Right renal pelvis (tissue), 4 donors: ENCODE measurements at regions not wholly inside any gene's neighbourhood (a gene's known extent, or its start where the extent isn't known, plus 50 kb on each side); places are given as distances from the start of the nearest gene placed in this dataset.
"Not testable (repeated sequence)": the region's sequence is repeated elsewhere in the genome, so short reads cannot be mapped to it uniquely, and the experiment has no call there.

Source experiments
- DNase-seq, 4 donors: peaks; one replicate each; pipeline ENCODE4 v3.0.0-alpha.2; 2013; ENCODE audit warnings: low read depth in 4 of 4, low spot score in 3 of 4, missing footprints in 1 of 4

DNA sequence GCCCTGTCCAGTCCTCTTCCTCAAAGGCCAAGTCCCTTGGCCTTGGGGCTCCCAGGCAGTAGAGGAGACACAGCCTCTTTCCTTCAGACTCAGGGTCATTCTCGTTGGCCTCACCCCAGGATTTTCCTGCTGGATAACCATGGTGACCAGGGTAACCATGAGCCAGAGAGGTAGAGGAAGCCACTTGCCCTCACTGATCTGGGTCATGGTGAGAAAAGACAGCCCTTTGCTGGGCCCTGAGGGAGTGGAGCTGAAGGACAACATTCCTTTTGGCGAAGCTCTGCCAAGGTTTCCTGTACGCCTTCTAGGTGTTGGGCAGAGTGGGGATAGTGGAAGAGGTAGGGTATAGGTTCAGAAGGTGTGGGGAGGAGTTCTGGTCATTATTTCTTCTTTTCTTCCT, 53.1 kb upstream of the WNT4 start:
- no peak for DNase-seq

DNA sequence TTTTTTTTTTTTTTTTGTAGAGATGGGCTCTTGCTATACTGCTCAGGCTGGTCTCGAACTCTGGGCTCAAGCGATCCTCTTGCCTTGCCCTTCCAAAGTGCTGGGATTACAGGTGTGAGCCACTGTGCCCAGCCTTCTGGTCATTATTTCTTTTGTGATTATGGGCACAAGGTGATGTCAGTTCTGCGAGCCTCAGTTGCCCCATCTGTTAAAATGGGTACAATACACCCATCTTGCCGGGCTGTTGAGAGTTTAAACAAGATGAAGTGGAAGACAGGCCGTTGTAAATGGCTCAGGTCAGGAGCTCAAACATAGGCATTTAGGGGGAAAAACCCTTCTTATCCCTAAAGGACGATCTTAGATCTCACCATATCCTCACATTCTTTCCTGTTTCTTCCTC, 53.7 kb upstream of the WNT4 start:
- DNase-seq = no peak

DNA sequence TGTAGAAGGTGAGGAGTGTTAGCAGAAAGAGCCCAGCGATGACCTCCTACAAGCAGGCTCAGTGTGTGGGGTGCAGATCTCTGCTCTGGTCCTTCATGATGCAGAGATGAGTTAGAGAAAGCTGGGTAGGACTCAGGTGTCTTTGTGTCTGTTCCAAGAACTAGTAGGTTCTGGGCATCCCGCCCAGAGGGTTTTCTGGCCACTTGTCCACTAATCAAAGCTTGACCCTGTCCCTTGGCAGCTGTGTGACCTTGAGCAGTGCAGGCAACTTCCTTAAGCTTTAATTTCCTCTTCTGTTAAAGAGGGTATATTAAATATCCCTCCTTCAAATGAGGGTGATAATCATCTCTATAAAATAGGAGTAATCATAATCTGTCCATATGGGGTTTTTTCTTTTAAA, 54.7 kb upstream of the WNT4 start:
- no peak for DNase-seq

DNA sequence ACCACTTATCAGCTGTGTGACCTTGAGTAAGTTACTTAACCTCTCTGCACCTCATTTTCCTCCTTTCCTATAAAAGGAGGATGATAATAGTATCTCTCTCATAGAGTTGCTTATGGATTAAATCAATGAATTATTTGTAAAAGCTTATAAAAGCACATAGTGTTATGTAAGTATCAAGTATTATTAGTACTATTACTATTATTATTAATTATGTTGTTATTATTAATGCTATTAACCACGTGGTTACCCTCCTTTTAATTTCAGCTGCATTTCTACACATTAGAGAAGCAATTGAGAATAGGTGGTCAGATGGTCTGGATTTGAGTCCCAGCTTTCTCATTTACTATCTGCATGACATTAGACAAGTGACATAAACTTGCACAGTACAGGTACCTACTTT, 58.1 kb upstream of the WNT4 start:
- DNase-seq = no peak

DNA sequence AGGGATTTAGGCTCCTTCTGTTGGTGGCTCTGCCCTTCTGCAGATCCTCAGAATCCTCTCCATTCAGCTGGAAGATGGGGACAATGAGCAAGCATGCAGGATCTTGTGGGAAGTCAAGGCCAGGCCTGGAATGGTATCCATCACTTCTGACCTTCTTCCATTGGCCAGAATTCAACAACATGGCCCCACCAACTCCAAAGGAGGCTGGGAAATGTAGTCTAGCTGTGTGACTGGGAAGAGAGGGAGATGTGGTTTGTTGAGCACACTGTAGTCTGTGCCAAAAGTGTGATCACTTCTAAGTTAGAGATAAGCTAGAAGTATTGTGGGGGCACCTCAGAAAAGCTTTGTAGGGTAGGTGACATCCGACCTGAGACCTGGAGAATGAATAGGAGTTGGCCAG, 60.4 kb upstream of the WNT4 start:
- no peak for DNase-seq

DNA sequence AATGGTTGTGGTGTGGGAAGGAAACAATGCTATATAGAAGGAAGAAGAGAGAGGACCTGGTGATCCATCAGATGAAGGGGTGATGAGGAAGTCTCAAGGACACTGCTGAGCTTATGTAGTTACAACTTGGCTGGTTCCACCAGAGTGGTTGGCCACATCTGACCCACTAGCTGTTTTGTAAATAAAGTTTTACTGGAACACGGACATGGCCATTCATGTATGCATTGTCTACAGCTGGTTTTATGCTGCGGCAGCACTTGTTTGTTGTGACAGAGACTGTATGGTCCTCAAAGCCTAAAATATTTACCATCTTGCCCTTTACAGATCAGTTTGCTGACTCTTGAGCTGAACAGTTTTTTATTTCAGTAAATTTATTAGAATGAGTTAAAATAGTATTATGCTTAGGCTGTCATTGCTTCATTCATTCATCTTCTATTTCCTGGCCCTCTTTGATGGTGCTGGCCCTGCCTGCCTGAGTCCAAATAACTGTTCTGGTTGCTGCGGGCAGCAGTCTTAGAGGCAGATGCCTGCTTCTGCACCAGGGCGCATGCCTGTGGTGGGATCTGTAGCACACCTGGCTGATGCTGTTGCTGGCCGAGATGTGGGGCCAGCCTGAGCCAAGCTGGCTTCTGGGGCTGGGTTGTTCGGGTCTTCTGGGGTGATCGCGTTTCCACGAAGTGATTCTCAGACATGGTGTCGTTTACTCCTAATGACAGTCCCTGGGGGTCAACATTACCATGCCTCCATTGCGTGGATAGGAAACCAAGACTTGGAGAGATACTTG, 61.4 kb upstream of the WNT4 start:
- no peak for DNase-seq

- DNase-seq = no peak
These were observed 62.4 kb upstream of the WNT4 start for GRCh38 chr1:22204989-22205913.

GRCh38 chr1:22206551-22207125, 63.7 kb upstream of the WNT4 start:
- DNase-seq = no peak

- DNase-seq = no peak
These were observed 64.8 kb upstream of the WNT4 start for GRCh38 chr1:22207511-22208267.

DNA sequence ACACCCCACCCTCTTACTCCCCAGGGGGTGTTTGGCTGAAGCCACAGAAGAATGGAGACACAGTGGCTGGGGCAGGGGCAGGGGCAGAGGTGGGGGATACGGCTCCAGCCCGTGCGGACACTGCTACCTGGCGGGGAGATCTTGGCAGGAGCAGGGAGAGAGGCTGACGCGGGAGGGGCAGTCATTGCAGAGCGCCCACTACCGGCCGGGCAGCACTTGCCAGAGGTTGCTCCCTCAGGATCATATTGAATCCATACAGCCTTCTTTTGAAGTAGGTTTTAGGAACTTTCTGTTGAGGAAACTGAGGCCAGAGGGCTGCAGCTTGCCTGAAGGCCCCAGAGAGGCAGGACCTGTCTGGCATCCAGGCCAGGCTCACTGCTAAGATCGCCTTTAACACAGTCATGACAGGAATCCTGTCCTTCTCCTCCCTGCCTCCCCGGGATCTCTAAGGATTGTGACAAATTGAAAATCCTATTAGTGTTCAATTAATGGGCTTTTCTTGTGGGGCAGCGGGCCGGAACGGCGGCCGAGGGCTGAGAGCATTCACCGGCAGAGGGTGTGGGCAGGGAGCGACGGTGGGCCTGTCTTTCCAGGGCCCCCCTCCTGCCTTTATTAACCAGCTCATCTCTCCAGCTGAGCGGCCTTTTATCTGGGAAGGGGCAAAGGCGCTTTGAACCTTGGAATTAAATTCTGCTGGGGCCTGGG, 65.5 kb upstream of the WNT4 start:
- no peak for DNase-seq

DNA sequence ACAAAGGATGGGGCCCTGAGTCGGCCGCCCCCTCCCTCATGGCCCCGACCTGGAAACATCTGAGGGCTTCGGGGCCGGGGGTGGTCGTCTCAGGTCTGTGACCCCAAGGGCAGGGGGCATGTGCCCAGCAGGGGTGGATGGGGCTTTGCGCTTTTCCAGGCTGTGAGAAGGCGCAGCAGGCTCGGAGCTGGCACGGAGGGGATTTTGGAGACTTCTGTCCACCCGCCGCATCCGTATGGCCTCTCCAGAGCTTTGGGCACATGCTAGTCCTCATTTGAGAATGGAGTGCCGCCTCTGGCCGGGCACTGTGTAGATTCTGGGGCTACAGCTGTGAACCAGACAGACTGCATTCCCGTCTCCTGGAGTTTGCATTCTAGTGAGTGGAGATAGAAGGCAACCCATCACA, 66.1 kb upstream of the WNT4 start:
- DNase-seq = no peak

GRCh38 chr1:22210176-22210575, 67.3 kb upstream of the WNT4 start:
- DNase-seq = no peak

DNA sequence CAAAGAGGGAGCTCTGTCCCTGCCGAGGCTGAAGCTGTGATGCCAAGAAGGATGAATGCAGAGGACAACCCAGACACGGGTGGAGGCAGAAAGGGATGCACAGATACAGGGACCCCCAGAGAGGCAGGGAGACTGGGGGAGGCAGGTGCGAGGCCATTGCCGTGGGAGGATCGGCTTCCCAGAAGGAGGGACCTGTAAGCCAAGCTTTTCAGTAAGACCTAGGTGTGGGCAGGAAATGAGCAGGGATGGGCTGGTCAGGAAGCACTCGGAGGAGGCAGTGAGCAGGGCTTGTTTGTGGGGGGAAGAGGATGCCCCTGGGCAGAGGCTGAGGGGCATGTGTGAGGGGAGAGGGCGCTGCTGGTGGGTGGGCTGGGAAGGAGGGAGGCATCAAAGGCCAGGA, 67.7 kb upstream of the WNT4 start:
- no peak for DNase-seq

DNA sequence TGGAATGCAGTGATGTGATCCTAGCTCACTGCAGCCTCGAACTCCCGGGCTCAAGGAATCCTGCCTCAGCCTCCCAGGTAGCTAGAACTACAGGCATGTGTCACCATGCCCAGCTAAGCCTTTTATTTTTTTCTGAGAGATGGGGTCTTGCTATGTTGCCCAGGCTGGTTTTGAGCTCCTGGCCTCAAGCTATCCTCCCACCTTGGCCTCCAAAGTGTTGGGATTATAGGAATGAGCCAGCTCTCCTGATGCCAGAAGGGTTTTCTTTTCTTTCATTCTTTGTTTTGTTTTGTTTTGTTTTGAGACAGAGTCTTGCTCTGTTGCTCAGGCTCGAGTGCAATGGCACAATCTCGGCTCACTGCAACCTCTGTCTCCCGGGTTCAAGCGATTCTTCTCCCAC, 68.6 kb upstream of the WNT4 start:
- not testable (repeated sequence) for DNase-seq

GRCh38 chr1:22212400-22213233, 69.7 kb upstream of the WNT4 start:
- no peak for DNase-seq

- no peak for DNase-seq
These were observed 73.5 kb upstream of the WNT4 start for GRCh38 chr1:22216210-22216883.

DNA sequence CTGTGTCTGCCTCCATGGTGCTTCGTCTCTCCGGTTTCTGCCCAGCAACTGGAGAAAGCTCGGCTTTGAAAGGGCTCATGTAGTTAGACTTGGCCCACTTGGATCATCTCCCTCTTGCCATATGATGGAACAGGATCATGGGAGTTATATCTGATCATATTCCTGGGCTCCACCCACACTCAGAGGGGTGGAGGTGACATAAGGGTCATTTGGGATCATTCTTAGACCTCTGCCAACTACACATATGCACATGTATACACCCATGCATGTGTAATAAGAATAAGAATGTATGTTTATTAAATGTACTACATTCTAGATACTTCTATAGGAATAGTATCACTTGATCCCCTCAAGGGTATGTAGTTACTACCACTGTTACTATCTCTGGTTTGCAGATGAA, 74.1 kb upstream of the WNT4 start:
- DNase-seq = no peak

DNA sequence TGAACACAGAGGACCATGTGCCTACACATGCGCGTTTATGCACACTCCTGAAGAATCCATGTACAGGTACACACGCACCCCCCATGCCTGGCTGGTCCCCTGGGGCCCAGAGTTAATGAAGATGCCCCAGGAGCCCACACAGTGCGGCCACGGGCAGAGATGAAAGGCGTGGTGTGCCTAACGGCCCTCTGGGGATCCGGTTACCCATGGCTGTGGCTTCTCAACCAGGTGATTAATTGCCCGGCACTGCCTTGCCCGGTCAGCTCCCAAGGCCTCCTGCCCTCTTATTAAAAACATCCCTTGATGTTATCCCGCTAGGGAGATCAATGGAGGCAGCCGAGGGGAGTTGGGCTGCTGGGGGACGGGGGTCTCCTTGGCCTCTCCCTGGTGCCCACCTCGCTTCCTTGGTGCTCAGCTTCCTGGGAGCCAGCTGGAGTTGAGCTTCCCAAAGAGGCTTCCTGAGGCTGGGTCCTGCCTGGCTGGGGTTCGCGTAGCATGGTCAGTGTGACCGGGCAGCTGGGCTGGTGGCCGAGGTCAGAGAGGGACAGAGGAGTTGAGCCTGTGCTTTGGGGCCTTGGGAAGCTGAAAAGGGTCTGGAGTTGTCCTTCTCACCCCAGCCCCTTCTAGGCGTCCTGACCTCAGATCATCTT, 75.0 kb upstream of the WNT4 start:
- DNase-seq = no peak
